WTC11 (cell line): ENCODE measurements at regions not wholly inside any gene's neighbourhood (a gene's known extent, or its start where the extent isn't known, plus 50 kb on each side); places are given as distances from the start of the nearest gene placed in this dataset.

ENCODE experiments used
- ATAC-seq: fragments of 200-7000 bp; cut with Tn5 transposase; 2 replicates; pipeline ENCODE4 v1.10.0; 2021; ENCODE audit warnings: mild to moderate bottlenecking, moderate library complexity
- CTCF ChIA-PET: fragments of 300-600 bp; sonication (Branson Sonifier 250); formaldehyde crosslinking; loops from one replicate; lab custom pipeline; 2021; ENCODE audit warnings: antibody characterized with exemption; lab: Charles Lee
- POLR2A ChIA-PET: fragments of 350-600 bp; sonication (Branson Sonifier 250); formaldehyde crosslinking; loops from one replicate; lab custom pipeline; 2021; ENCODE audit warnings: antibody characterized with exemption; lab: Charles Lee
- DNase-seq: peaks from one replicate; pipeline ENCODE4 v3.0.0; 2021; ENCODE audit warnings: low spot score
- H3K27ac Mint-ChIP-seq: 2 replicates; pipeline ENCODE4 v1.8.0; 2021; ENCODE audit warnings: mixed read lengths
- H3K27me3 Mint-ChIP-seq: 2 replicates; pipeline ENCODE4 v1.8.0; 2021; ENCODE audit warnings: low read depth, mild to moderate bottlenecking, moderate library complexity, mixed read lengths
- H3K36me3 Mint-ChIP-seq: 2 replicates; pipeline ENCODE4 v1.8.0; 2021; ENCODE audit warnings: mixed read lengths
- H3K4me1 Mint-ChIP-seq: 2 replicates; pipeline ENCODE4 v1.8.0; 2022; ENCODE audit warnings: mixed read lengths
- H3K4me3 Mint-ChIP-seq: 2 replicates; pipeline ENCODE4 v1.8.0; 2021; ENCODE audit warnings: mild to moderate bottlenecking, moderate library complexity, mixed read lengths
- H3K9me3 Mint-ChIP-seq: 2 replicates; pipeline ENCODE4 v1.8.0; 2021; ENCODE audit warnings: mixed read lengths
- AR ChIP-seq: fragments of 250-450 bp; sonication (Bioruptor Pico); IDR thresholded peaks from 2 replicates; pipeline ENCODE4 v1.9.0; 2021; ENCODE audit warnings: mild to moderate bottlenecking
- ATF1 ChIP-seq: sonication (generic); formaldehyde crosslinking; IDR thresholded peaks from 2 replicates; pipeline ENCODE4 v1.8.1; 2023; ENCODE audit warnings: mild to moderate bottlenecking, moderate library complexity, missing genetic modification reagents
- ATF3 ChIP-seq: sonication (generic); formaldehyde crosslinking; conservative IDR thresholded peaks from 2 replicates; pipeline ENCODE4 v1.8.1; 2022; ENCODE audit warnings: mild to moderate bottlenecking, missing genetic modification reagents
- CTCF ChIP-seq: fragments of 200-600 bp; IDR thresholded peaks from 2 replicates; pipeline ENCODE4 v1.8.0; 2022; ENCODE audit warnings: antibody characterized with exemption
- ERG ChIP-seq: fragments of 250-450 bp; sonication (Bioruptor Pico); IDR thresholded peaks from 2 replicates; pipeline ENCODE4 v1.8.0; 2021; ENCODE audit warnings: mild to moderate bottlenecking
- FOXP1 ChIP-seq: sonication (generic); formaldehyde crosslinking; IDR thresholded peaks from 2 replicates; pipeline ENCODE4 v1.8.0; 2022; ENCODE audit warnings: missing genetic modification reagents, mild to moderate bottlenecking, moderate library complexity, borderline replicate concordance
- GRHL2 ChIP-seq: fragments of 250-450 bp; sonication (Bioruptor Pico); IDR thresholded peaks from 2 replicates; pipeline ENCODE4 v1.8.0; 2022; ENCODE audit warnings: mild to moderate bottlenecking, moderate library complexity; ENCODE audit not compliant: insufficient replicate concordance, severe bottlenecking
- GTF2I ChIP-seq: fragments of 250-450 bp; sonication (Bioruptor Pico); conservative IDR thresholded peaks from 2 replicates; pipeline ENCODE4 v1.4.0; 2021; ENCODE audit warnings: mild to moderate bottlenecking
- IRF1 ChIP-seq: sonication (generic); formaldehyde crosslinking; IDR thresholded peaks from 2 replicates; pipeline ENCODE4 v1.8.0; 2023; ENCODE audit warnings: missing genetic modification reagents
- JUN ChIP-seq: sonication (generic); formaldehyde crosslinking; IDR thresholded peaks from 2 replicates; pipeline ENCODE4 v1.8.0; 2023; ENCODE audit warnings: mild to moderate bottlenecking, missing genetic modification reagents
- NFATC4 ChIP-seq: fragments of 250-450 bp; sonication (Bioruptor Pico); IDR thresholded peaks from 2 replicates; pipeline ENCODE4 v1.9.0; 2021; ENCODE audit warnings: mild to moderate bottlenecking
- NFYB ChIP-seq: sonication (generic); formaldehyde crosslinking; conservative IDR thresholded peaks from 2 replicates; pipeline ENCODE4 v1.8.0; 2022; ENCODE audit warnings: low read depth, missing genetic modification reagents
- NR1H2 ChIP-seq: sonication (generic); formaldehyde crosslinking; IDR thresholded peaks from 2 replicates; pipeline ENCODE4 v1.9.0; 2021; ENCODE audit warnings: mild to moderate bottlenecking, moderate library complexity, missing genetic modification reagents
- PRDM15 ChIP-seq: sonication (generic); formaldehyde crosslinking; IDR thresholded peaks from 2 replicates; pipeline ENCODE4 v1.8.0; 2022; ENCODE audit warnings: missing genetic modification reagents
- PRRX2 ChIP-seq: fragments of 250-450 bp; sonication (Bioruptor Pico); IDR thresholded peaks from 2 replicates; pipeline ENCODE4 v1.8.0; 2021; ENCODE audit warnings: mild to moderate bottlenecking
- SOX15 ChIP-seq: fragments of 250-450 bp; sonication (Bioruptor Pico); IDR thresholded peaks from 2 replicates; pipeline ENCODE4 v1.9.0; 2021; ENCODE audit warnings: mild to moderate bottlenecking
- ZMAT4 ChIP-seq: fragments of 250-450 bp; sonication (Bioruptor Pico); IDR thresholded peaks from 2 replicates; pipeline ENCODE4 v1.9.0; 2021; ENCODE audit warnings: mild to moderate bottlenecking
- ZNF219 ChIP-seq: sonication (generic); formaldehyde crosslinking; IDR thresholded peaks from 2 replicates; pipeline ENCODE4 v1.8.0; 2023; ENCODE audit warnings: missing genetic modification reagents, mild to moderate bottlenecking, borderline replicate concordance
- ZNF232 ChIP-seq: sonication (generic); formaldehyde crosslinking; IDR thresholded peaks from 2 replicates; pipeline ENCODE4 v1.8.0; 2022; ENCODE audit warnings: mild to moderate bottlenecking, missing genetic modification reagents
- ZNF423 ChIP-seq: fragments of 250-450 bp; sonication (Bioruptor Pico); IDR thresholded peaks from 2 replicates; pipeline ENCODE4 v2.1.2; 2022; ENCODE audit warnings: mild to moderate bottlenecking, moderate library complexity
- ZNF512 ChIP-seq: sonication (generic); formaldehyde crosslinking; IDR thresholded peaks from 2 replicates; pipeline ENCODE4 v1.8.1; 2022; ENCODE audit warnings: missing genetic modification reagents, borderline replicate concordance

- no peak for TF ChIP-seq AR (CRISPR knock-in tag)
- TF ChIP-seq JUN (CRISPR knock-in tag) = no peak
- no peak for TF ChIP-seq IRF1 (CRISPR knock-in tag)
- TF ChIP-seq ZMAT4 (CRISPR knock-in tag) = no peak
- no peak for TF ChIP-seq NFYB (CRISPR knock-in tag)
- no peak for TF ChIP-seq ATF1 (CRISPR knock-in tag)
- no peak for TF ChIP-seq SOX15 (CRISPR knock-in tag)
- TF ChIP-seq GRHL2 (CRISPR knock-in tag) = no peak
- no peak for TF ChIP-seq NR1H2 (CRISPR knock-in tag)
- TF ChIP-seq ZNF219 = no peak
- no peak for TF ChIP-seq ZNF423 (CRISPR knock-in tag)
- no peak for TF ChIP-seq CTCF
- no peak for TF ChIP-seq PRDM15
- no peak for TF ChIP-seq FOXP1 (CRISPR knock-in tag)
- no peak for TF ChIP-seq ZNF232 (CRISPR knock-in tag)
- TF ChIP-seq PRRX2 = no peak
- CTCF ChIA-PET = interaction anchor here (1.1 to 1.7 kb wide), 5 partner anchors 14 to 75 kb away, joined by 3 to 11 read pairs (median 3); no protein-coding TSS in a partner anchor
- POLR2A ChIA-PET = no interaction called here
- H3K36me3 Mint-ChIP-seq = no peaks in the 10 kb centered on the region
- H3K27me3 Mint-ChIP-seq = no peaks in the 10 kb centered on the region
- no peak for DNase-seq
- ATAC-seq = no peak
- H3K9me3 Mint-ChIP-seq = no peaks in the 10 kb centered on the region
- no peaks in the 10 kb centered on the region for H3K4me1 Mint-ChIP-seq
- no peak overlapping the region for H3K4me3 Mint-ChIP-seq
- no peak overlapping the region for H3K27ac Mint-ChIP-seq
Measured at GRCh38 chr16:85259115-85259831, 147.0 kb upstream of the CIBAR2 start.

GRCh38 chr16:85259832-85260167 lies 147.5 kb upstream of the CIBAR2 start:
- no peak overlapping the region for H3K4me3 Mint-ChIP-seq
- ChIA-PET POLR2A (no interaction called here), CTCF (no interaction called here)
- no peaks in the 10 kb centered on the region for H3K27me3 Mint-ChIP-seq
- DNase-seq = no peak
- no peaks in the 10 kb centered on the region for H3K9me3 Mint-ChIP-seq
- H3K4me1 Mint-ChIP-seq = no peaks in the 10 kb centered on the region
- no peak for ATAC-seq
- no peak overlapping the region for H3K27ac Mint-ChIP-seq
- no peaks in the 10 kb centered on the region for H3K36me3 Mint-ChIP-seq
- TF ChIP-seq ATF3 (CRISPR knock-in tag) = no peak
- no peak for TF ChIP-seq NFATC4 (CRISPR knock-in tag)
- TF ChIP-seq ERG = no peak
- no peak for TF ChIP-seq GTF2I (CRISPR knock-in tag)
- no peak for TF ChIP-seq ZNF512 (CRISPR knock-in tag)
